ENCODE measurements at regions not wholly inside any gene's neighbourhood (a gene's known extent, or its start where the extent isn't known, plus 50 kb on each side); places are given as distances from the start of the nearest gene placed in this dataset.

DNA sequence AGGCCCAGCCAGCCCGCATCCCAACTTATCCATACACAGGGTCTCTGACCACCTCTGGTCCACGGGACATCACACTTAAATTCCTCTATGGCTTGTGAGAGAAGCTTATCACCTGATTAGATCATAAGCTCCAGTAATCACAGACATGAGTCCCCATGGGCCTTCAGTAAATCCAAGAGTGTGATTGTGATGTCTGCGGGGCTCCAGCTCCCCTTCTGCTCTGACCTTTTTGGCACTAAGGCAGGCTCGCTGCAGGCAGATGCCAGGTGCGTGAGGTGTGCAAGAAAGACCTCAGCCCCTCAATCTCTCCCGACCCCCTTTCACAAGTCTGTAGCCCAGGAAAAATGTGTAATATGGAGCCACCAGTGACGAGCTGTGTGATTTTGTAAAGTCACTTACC, 127.6 kb upstream of the DUSP22 start:
- no peak overlapping the region for H3K4me3 ChIP-seq (ENCODE audit: low read depth, low read length)
- TF ChIP-seq POLR2A (IDR thresholded peaks at IDR 0.05; ENCODE audit: extremely low read depth, insufficient read length) (no peak), MYC (IDR thresholded peaks at IDR 0.05; ENCODE audit: low read depth, low read length) (no peak)
- TF ChIP-seq, protein P1, sequence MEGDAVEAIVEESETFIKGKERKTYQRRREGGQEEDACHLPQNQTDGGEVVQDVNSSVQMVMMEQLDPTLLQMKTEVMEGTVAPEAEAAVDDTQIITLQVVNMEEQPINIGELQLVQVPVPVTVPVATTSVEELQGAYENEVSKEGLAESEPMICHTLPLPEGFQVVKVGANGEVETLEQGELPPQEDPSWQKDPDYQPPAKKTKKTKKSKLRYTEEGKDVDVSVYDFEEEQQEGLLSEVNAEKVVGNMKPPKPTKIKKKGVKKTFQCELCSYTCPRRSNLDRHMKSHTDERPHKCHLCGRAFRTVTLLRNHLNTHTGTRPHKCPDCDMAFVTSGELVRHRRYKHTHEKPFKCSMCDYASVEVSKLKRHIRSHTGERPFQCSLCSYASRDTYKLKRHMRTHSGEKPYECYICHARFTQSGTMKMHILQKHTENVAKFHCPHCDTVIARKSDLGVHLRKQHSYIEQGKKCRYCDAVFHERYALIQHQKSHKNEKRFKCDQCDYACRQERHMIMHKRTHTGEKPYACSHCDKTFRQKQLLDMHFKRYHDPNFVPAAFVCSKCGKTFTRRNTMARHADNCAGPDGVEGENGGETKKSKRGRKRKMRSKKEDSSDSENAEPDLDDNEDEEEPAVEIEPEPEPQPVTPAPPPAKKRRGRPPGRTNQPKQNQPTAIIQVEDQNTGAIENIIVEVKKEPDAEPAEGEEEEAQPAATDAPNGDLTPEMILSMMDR (IDR thresholded peaks at IDR 0.05; ENCODE audit: low read depth, low read length), result no peak
- TF ChIP-seq, protein P2, sequence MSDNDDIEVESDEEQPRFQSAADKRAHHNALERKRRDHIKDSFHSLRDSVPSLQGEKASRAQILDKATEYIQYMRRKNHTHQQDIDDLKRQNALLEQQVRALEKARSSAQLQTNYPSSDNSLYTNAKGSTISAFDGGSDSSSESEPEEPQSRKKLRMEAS (IDR thresholded peaks at IDR 0.05; ENCODE audit: low read depth, low read length), result no peak
- no peak for DNase-seq (ENCODE audit: low read depth)

GRCh38 chr6:165263-165662, 127.0 kb upstream of the DUSP22 start:
- no peak overlapping the region for H3K4me3 ChIP-seq (ENCODE audit: low read depth, low read length)
- DNase-seq (ENCODE audit: low read depth), result no peak
- TF ChIP-seq MYC (IDR thresholded peaks at IDR 0.05; ENCODE audit: low read depth, low read length) (no peak), POLR2A (IDR thresholded peaks at IDR 0.05; ENCODE audit: extremely low read depth, insufficient read length) (no peak)
- TF ChIP-seq, protein P1 (IDR thresholded peaks at IDR 0.05; ENCODE audit: low read depth, low read length), result no peak
- TF ChIP-seq, protein P2 (IDR thresholded peaks at IDR 0.05; ENCODE audit: low read depth, low read length), result no peak

DNA sequence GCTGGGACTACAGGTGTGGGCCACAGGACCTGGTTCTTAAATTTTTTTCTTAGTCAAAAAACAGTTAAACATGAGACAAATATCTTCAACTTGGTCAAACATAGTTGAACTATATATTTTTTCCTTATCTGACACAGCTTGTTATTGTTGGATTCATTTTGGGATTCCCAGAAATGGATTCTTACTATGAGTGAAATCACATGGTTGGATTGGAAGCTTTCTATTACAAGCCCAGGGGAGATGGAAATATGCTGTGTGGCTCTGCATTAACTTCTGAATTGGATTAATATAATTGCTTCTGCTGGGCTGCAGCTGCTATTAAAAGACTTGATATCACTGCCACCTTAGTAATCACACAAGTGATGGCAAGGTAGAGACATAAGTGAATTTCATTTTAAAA, 126.4 kb upstream of the DUSP22 start:
- no peak for TF ChIP-seq MYC (IDR thresholded peaks at IDR 0.05; ENCODE audit: low read depth, low read length)
- TF ChIP-seq, protein P1 (IDR thresholded peaks at IDR 0.05; ENCODE audit: low read depth, low read length), result no peak
- TF ChIP-seq, protein P2 (IDR thresholded peaks at IDR 0.05; ENCODE audit: low read depth, low read length), result no peak
- no peak for TF ChIP-seq POLR2A (IDR thresholded peaks at IDR 0.05; ENCODE audit: extremely low read depth, insufficient read length)
- DNase-seq (ENCODE audit: low read depth), result no peak

DNA sequence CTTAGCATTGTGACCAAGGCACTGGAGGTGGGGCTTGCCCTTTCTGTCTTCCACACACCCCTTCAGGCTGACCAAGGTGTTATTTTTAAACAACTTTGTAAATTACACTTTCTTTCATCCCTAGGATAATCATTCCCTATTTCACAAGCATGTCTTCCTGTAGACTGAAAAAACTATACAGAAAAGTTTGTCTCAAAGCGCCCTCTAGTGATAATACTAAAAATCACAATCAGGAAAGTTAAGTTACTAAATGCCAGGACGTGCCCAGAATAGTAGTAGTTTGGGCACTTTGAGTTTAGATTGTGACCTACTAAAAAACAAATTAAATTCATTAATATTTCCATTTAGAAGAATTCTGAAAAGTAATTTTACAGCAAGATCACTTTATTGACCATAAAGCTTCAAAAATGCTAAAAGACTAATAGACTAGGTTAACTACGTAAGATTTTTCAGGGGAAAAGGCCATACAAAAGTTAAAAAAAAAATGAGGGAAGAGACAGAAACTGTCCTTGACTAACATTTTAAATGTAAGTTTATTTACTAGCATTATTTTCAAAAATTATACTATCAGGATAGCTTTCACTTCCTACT, 123.3 kb upstream of the DUSP22 start:
- peak; percentile 61 for DNase-seq (ENCODE audit: low read depth)
- TF ChIP-seq MYC (IDR thresholded peaks at IDR 0.05; ENCODE audit: low read depth, low read length), result no peak
- TF ChIP-seq, protein P1 (IDR thresholded peaks at IDR 0.05; ENCODE audit: low read depth, low read length), result peak; percentile 40
- no peak overlapping the region for H3K4me3 ChIP-seq (ENCODE audit: low read depth, low read length)

More for the DNA sequence above, 126.4 kb upstream of the DUSP22 start:
- H3K4me3 ChIP-seq (ENCODE audit: low read depth, low read length), result no peak overlapping the region

GRCh38 chr6:174036-174435, 118.3 kb upstream of the DUSP22 start:
- no peak for DNase-seq (ENCODE audit: low read depth)
- no peak overlapping the region for H3K4me3 ChIP-seq (ENCODE audit: low read depth, low read length)
- TF ChIP-seq POLR2A (IDR thresholded peaks at IDR 0.05; ENCODE audit: extremely low read depth, insufficient read length) (no peak), MYC (IDR thresholded peaks at IDR 0.05; ENCODE audit: low read depth, low read length) (no peak)
- TF ChIP-seq, protein P2 (IDR thresholded peaks at IDR 0.05; ENCODE audit: low read depth, low read length), result no peak
- TF ChIP-seq, protein P1 (IDR thresholded peaks at IDR 0.05; ENCODE audit: low read depth, low read length), result no peak

GRCh38 chr6:175680-176079, 116.6 kb upstream of the DUSP22 start:
- TF ChIP-seq, protein P2 (IDR thresholded peaks at IDR 0.05; ENCODE audit: low read depth, low read length), result no peak
- TF ChIP-seq MYC (IDR thresholded peaks at IDR 0.05; ENCODE audit: low read depth, low read length) (no peak), POLR2A (IDR thresholded peaks at IDR 0.05; ENCODE audit: extremely low read depth, insufficient read length) (no peak)
- TF ChIP-seq, protein P1 (IDR thresholded peaks at IDR 0.05; ENCODE audit: low read depth, low read length), result no peak
- DNase-seq (ENCODE audit: low read depth), result no peak
- no peak overlapping the region for H3K4me3 ChIP-seq (ENCODE audit: low read depth, low read length)
